GM12874 (cell line): ENCODE measurements at regions not wholly inside any gene's neighbourhood (a gene's known extent, or its start where the extent isn't known, plus 50 kb on each side); places are given as distances from the start of the nearest gene placed in this dataset.

Experiments used
- TF ChIP-seq, protein P1 (sequence below): IDR thresholded peaks from 2 replicates; pipeline ENCODE4 v1.5.1; 2011; ENCODE audit warnings: low read depth, mild to moderate bottlenecking, control low read depth, low read length, moderate library complexity; ENCODE audit not compliant: insufficient read depth

DNA sequence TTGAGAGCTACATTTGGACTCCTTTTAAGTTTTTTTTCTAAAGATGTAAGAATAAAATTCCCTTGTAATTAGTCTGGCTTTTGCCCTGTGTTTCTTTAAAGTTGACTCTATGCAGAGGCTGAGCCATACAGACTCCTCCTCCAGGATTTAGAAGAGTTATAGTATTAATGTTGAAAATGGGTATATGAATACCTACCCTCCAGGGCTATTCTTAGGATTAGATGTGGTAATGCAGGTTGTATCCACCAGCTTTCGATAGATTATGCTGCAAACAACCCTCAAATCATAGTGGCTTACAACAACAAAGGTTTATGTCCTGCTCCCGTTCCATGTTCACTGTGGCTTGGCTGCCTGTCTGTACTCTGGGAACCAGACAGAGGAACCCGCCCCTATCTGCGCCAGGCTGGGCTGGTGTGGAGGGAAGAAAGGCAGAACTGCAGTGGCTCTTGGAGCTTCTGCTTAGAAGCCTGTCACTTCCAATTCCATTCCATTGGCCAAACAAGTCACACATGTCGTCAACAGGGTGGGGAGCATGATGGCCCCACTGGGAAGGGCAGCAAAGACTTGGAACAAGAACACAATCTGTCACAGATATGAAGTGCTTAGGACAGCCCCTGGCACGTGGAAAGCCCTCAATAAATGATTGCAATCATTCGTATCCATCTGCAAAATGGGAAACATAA lies 290.8 kb downstream of the FOXO1 start:
- TF ChIP-seq, protein P1, sequence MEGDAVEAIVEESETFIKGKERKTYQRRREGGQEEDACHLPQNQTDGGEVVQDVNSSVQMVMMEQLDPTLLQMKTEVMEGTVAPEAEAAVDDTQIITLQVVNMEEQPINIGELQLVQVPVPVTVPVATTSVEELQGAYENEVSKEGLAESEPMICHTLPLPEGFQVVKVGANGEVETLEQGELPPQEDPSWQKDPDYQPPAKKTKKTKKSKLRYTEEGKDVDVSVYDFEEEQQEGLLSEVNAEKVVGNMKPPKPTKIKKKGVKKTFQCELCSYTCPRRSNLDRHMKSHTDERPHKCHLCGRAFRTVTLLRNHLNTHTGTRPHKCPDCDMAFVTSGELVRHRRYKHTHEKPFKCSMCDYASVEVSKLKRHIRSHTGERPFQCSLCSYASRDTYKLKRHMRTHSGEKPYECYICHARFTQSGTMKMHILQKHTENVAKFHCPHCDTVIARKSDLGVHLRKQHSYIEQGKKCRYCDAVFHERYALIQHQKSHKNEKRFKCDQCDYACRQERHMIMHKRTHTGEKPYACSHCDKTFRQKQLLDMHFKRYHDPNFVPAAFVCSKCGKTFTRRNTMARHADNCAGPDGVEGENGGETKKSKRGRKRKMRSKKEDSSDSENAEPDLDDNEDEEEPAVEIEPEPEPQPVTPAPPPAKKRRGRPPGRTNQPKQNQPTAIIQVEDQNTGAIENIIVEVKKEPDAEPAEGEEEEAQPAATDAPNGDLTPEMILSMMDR = no peak

DNA sequence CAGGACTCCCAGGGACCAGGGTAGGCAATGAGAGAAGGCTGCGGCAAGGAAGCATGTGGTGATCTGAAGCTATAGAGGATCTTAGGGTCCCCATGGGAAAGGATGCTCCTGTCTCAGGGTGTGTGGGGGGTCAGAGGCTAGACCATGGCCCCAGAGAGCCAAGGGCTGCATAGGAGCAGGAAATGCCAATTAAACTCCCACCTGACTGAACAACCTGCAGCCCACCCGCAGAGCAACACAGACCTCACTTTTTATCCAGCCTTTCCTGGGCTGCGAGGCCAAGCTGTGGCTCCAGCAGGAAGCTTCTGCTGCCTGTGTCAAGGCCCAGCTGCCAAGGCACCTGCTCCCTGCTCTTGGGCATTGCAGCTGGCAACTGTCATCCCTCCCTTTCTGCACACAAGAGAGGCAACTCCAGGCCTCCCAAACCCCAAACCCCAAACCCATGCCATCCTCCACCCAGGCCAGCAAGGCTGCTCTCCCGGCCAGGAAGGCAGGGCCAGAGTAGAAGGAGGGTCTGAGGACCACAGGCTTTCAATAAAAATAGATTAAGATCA lies 290.1 kb downstream of the FOXO1 start:
- TF ChIP-seq, protein P1 = no peak

DNA sequence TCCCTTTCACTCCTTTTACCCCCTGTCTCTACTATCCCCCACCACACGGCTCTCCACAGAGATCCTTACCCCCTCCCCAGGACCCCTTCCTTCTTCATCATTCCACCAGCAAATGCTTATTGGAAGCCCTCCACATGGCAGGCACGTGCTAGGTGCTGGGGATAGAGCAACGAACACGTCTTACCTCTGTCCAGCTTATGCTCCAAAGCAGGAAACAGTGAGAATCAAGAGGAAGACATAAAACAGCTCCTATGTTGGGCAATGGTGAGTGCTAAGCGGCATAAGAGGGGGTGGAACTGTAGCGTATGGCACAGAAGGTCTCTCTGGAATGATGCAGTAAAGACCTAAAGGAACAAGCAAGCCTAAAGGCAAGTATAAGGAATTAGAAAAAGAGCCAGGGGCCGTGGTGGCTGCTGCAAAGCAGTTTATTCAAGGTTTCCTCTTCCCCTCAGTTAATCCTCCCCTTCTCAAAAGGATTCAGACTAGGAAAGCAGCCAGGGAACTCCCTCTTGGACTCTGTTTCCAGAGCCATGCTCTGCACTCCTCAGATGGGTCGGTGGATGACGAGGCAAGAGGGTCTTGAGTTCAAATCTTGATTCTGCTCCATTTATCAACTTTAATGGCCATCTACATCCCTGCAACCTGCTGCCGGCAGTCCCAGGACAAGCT lies 289.4 kb downstream of the FOXO1 start:
- TF ChIP-seq, protein P1 = no peak

DNA sequence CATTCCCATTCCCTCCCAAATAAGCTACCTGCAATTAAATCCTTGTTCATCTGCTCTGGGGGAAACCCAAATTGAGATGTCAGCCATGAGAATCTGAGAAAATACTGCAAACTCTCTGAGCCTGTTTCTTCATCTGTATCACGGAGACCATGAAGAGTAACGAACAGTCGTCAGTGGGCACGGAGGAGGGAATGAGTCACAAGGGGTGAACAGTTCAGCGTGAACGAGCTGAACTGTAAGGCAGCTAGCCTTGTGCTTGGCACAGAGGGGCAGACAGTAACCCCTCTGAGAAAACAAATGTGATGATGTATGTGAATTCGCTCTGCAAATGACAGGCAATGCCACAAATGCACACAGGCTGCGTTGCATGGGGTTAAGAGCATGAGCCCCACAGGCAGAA lies 288.7 kb downstream of the FOXO1 start:
- TF ChIP-seq, protein P1 = no peak

DNA sequence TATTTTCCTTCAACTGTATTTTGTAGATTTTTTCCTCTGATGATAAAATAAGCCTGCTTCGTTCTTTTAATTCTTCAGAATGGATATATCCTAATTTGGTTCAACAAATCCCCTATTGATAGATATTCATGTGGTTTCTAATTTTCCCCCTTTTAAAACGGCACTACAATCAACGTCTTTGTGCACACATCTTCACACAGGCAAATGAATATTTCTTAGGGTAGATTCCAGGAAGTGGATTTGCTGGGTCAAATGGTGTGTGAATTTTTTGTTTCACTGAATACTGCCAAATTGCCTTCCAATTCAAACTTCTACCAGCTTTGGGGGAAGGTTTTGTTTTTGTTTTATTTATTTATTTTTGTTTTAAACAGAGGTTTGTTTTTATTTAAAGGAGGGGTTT lies 287.2 kb downstream of the FOXO1 start:
- TF ChIP-seq, protein P1 = no peak

DNA sequence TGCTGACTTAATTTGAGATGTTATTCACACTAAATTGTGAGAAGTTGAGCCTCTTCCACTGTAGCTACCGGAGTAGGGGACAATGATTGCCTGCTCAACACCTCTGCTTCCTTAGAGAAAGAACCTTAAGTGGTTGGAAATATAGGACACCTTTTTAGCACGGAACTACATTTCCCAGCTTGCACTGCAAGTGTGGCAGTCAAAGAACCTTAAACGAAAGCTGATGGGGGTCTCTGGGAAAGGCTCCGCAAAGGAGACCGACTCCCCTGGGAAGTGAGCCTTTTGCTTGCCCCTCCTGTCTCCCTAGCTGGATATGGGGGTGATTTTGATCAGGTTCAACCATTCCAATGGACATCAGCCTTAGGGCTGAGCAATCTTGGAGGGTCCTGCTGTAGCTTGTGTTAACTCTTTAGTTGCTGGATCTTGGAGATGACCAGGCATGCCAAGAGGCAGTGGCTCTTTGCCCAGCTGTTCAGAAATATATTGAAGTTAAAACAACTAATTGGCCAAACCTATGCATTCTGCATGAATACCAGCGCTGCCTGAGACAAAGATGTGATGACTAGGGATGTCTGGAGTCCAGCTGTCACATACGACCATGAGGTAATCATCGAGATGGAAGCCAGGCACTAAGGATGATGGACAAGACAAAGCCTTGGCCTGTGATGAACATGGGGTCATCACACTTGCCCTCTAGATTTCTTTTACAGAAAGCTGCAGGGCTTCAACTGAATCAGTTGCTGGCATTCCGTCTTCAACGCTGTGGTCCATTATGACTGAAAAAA lies 286.5 kb downstream of the FOXO1 start:
- TF ChIP-seq, protein P1 = no peak

DNA sequence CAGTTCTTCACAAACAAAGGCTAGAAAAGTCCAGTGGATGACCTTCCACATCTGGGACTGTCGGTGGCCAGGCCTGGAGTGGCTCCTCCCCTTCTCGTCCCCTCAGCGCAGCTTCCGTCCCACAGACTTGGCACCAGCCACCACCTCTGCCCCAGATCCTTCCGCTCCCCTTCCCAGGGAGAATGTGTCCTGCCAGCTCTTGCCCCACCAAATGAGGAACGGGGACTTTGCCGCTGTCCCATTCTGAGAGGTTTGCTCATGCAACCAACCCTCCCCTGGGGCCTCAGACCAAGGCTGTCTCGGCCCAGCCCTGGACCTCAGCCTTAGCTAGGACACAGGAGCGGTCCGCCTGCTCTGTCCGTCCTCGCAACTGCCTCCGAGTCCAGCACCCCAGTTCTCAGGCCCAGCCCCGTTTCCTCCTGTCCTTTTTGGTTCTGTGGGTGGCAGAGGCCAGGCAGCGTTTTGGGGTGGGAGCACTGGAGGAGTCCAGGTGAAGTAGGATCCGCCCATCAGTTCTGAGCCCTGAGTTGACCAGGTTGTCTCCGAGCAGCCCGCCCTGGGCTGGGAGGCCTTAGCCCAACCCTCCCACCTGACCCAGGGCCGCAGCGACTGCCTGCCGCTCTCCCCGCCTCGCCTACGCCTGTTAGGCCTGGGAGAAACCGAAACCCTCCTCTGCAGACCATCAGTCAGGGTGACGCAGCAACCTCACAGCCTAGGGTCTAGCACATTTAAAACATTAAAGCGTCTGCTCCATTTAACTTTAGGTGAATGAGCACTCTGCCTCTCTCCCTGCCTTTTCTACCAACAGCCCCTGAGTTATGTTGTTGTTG lies 284.3 kb downstream of the FOXO1 start:
- TF ChIP-seq, protein P1 = no peak
